GM18867 (cell line): ENCODE measurements at regions not wholly inside any gene's neighbourhood (a gene's known extent, or its start where the extent isn't known, plus 50 kb on each side); places are given as distances from the start of the nearest gene placed in this dataset.
"Not testable (repeated sequence)": the region's sequence is repeated elsewhere in the genome, so short reads cannot be mapped to it uniquely, and the experiment has no call there.

Source experiments
- ATAC-seq: cut with Tn5 transposase; IDR thresholded peaks from one replicate; pipeline ENCODE4 v1.9.1; 2021; ENCODE audit warnings: mild to moderate bottlenecking, moderate library complexity; ENCODE audit not compliant: unreplicated experiment

- peak; percentile 55 for ATAC-seq
Observed at GRCh38 chr9:102740578-102740977, 254.6 kb upstream of the CYLC2 start.

GRCh38 chr9:102728946-102729345 lies 266.2 kb upstream of the CYLC2 start:
- ATAC-seq: no peak

- no peak for ATAC-seq
Observed at GRCh38 chr9:102714184-102714583, 280.9 kb upstream of the CYLC2 start.

GRCh38 chr9:102712910-102713309 lies 282.2 kb upstream of the CYLC2 start:
- ATAC-seq: not testable (repeated sequence)

GRCh38 chr9:102700936-102701335 lies 294.2 kb upstream of the CYLC2 start:
- no peak for ATAC-seq

GRCh38 chr9:102669220-102669619 lies 325.9 kb upstream of the CYLC2 start:
- ATAC-seq: no peak

GRCh38 chr9:102652471-102652870 lies 342.7 kb upstream of the CYLC2 start:
- ATAC-seq: no peak

- no peak for ATAC-seq
Observed at GRCh38 chr9:102650896-102651295, 344.2 kb upstream of the CYLC2 start.

- no peak for ATAC-seq
Observed at GRCh38 chr9:102642651-102643050, 352.5 kb upstream of the CYLC2 start.

GRCh38 chr9:102631559-102631958 lies 363.6 kb upstream of the CYLC2 start:
- peak; percentile 68 for ATAC-seq

GRCh38 chr9:102609461-102609860 lies 385.7 kb upstream of the CYLC2 start:
- ATAC-seq: no peak

GRCh38 chr9:102603198-102604195 lies 391.6 kb upstream of the CYLC2 start:
- ATAC-seq: not testable (repeated sequence)

GRCh38 chr9:102594241-102594640 lies 400.9 kb upstream of the CYLC2 start:
- no peak for ATAC-seq

- ATAC-seq: peak; percentile 73
Observed at GRCh38 chr9:102587281-102587680, 407.9 kb upstream of the CYLC2 start.

GRCh38 chr9:102569436-102569835 lies 425.7 kb upstream of the CYLC2 start:
- no peak for ATAC-seq

GRCh38 chr9:102551346-102551745 lies 443.8 kb upstream of the CYLC2 start:
- ATAC-seq: no peak

GRCh38 chr9:102550886-102551285 lies 444.2 kb upstream of the CYLC2 start:
- ATAC-seq: no peak

GRCh38 chr9:102550266-102550665 lies 444.9 kb upstream of the CYLC2 start:
- ATAC-seq: no peak

- ATAC-seq: no peak
Observed at GRCh38 chr9:102534031-102534430, 461.1 kb upstream of the CYLC2 start.

- ATAC-seq: no peak
Observed at GRCh38 chr9:102521097-102521755, 473.9 kb upstream of the CYLC2 start.

GRCh38 chr9:102519423-102519822 lies 475.7 kb upstream of the CYLC2 start:
- ATAC-seq: no peak

- ATAC-seq: no peak
Observed at GRCh38 chr9:102518324-102518723, 476.8 kb upstream of the CYLC2 start.
